Endodermal cell (in vitro differentiated cells): ENCODE measurements at regions not wholly inside any gene's neighbourhood (a gene's known extent, or its start where the extent isn't known, plus 50 kb on each side); places are given as distances from the start of the nearest gene placed in this dataset.

ENCODE experiments used
- DNase-seq: peaks from one replicate; pipeline ENCODE4 v3.0.0-alpha.2; 2017
- H3K27ac ChIP-seq: 2 replicates; pipeline ENCODE4 v1.5.1; 2013; ENCODE audit warnings: mild to moderate bottlenecking, low read depth, low read length, moderate library complexity
- H3K27me3 ChIP-seq: 2 replicates; pipeline ENCODE4 v1.6.1; 2013; ENCODE audit warnings: mild to moderate bottlenecking, low read length, moderate library complexity; ENCODE audit not compliant: insufficient read depth, control insufficient read depth, poor library complexity, severe bottlenecking
- H3K36me3 ChIP-seq: 2 replicates; pipeline ENCODE4 v1.7.0; 2013; ENCODE audit warnings: mild to moderate bottlenecking, low read length, moderate library complexity; ENCODE audit not compliant: control insufficient read depth, insufficient read depth
- H3K4me1 ChIP-seq: one replicate; pipeline ENCODE4 v1.7.0; 2013; ENCODE audit warnings: low read length; ENCODE audit not compliant: control insufficient read depth, insufficient read depth
- H3K4me3 ChIP-seq: 2 replicates; pipeline ENCODE4 v1.5.1; 2013; ENCODE audit warnings: mild to moderate bottlenecking, low read length, moderate library complexity
- H3K9ac ChIP-seq: 2 replicates; pipeline ENCODE4 v1.6.1; 2013; ENCODE audit warnings: mild to moderate bottlenecking, low read length, moderate library complexity; ENCODE audit not compliant: poor library complexity, severe bottlenecking; ENCODE audit errors: extremely low read depth
- H3K9me3 ChIP-seq: 2 replicates; pipeline ENCODE4 v1.6.1; 2013; ENCODE audit warnings: mild to moderate bottlenecking, low read length, moderate library complexity; ENCODE audit not compliant: control insufficient read depth
- H3K27ac Mint-ChIP-seq: 2 replicates; pipeline ENCODE4 v1.8.0; 2020; ENCODE audit warnings: mixed read lengths
- H3K27me3 Mint-ChIP-seq: 2 replicates; pipeline ENCODE4 v1.8.0; 2021; ENCODE audit warnings: mild to moderate bottlenecking, mixed read lengths; ENCODE audit not compliant: insufficient read depth
- H3K36me3 Mint-ChIP-seq: 2 replicates; pipeline ENCODE4 v1.8.0; 2020; ENCODE audit warnings: low read depth, mixed read lengths
- H3K4me1 Mint-ChIP-seq: 2 replicates; pipeline ENCODE4 v1.8.0; 2020; ENCODE audit warnings: mixed read lengths
- H3K4me3 Mint-ChIP-seq: 2 replicates; pipeline ENCODE4 v1.8.0; 2020; ENCODE audit warnings: mild to moderate bottlenecking, moderate library complexity, mixed read lengths
- H3K9me3 Mint-ChIP-seq: 2 replicates; pipeline ENCODE4 v1.8.0; 2020; ENCODE audit warnings: mild to moderate bottlenecking, mixed read lengths
- WGBS, 2 experiments: methylation state at CpG; one replicate each; pipeline versions ENCODE4 v1.1.5 to v1.1.7; 2013; ENCODE audit warnings: missing lambda C conversion rate in 2 of 2, mixed read lengths in 1 of 2; ENCODE audit not compliant: insufficient coverage in 1 of 2, insufficient read length in 1 of 2; 5-methylcytosine and 5-hydroxymethylcytosine counted together
- TF ChIP-seq, protein P1 (sequence below): fragments of 200-600 bp; sonication (generic); conservative IDR thresholded peaks from 2 replicates; pipeline ENCODE4 v1.5.0; 2021; ENCODE audit warnings: antibody characterized with exemption, mild to moderate bottlenecking

DNA sequence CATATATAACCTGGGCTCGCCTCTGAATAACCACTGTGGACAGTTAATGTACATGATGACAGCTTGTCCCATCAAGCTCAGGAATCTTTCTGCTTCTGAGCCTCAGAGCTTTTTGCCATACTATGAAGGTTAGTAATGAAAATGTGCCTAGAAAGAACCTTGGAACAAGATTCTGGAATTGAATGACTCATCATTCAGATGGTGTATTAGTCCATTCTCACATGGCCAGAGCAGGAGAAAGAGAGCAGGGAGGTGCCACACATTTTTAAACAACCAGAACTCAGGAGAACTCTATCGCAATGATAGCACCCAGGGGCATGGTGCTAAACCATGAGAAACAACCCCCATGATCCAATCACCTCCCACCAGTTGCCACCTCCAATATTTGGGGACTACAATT is 542.1 kb downstream of the PRR16 start:
- H3K9me3 Mint-ChIP-seq: no peaks in the 10 kb centered on the region
- Histone ChIP-seq H3K27me3 (no peaks in the 10 kb centered on the region), H3K4me3 (no peak overlapping the region), H3K27ac (no peak overlapping the region), H3K4me1 (no peaks in the 10 kb centered on the region), H3K9ac (no peak overlapping the region), H3K36me3 (no peaks in the 10 kb centered on the region), H3K9me3 (no peaks in the 10 kb centered on the region)
- no peaks in the 10 kb centered on the region for H3K27me3 Mint-ChIP-seq
- H3K36me3 Mint-ChIP-seq: no peaks in the 10 kb centered on the region
- no peak overlapping the region for H3K4me3 Mint-ChIP-seq
- TF ChIP-seq, protein P1, sequence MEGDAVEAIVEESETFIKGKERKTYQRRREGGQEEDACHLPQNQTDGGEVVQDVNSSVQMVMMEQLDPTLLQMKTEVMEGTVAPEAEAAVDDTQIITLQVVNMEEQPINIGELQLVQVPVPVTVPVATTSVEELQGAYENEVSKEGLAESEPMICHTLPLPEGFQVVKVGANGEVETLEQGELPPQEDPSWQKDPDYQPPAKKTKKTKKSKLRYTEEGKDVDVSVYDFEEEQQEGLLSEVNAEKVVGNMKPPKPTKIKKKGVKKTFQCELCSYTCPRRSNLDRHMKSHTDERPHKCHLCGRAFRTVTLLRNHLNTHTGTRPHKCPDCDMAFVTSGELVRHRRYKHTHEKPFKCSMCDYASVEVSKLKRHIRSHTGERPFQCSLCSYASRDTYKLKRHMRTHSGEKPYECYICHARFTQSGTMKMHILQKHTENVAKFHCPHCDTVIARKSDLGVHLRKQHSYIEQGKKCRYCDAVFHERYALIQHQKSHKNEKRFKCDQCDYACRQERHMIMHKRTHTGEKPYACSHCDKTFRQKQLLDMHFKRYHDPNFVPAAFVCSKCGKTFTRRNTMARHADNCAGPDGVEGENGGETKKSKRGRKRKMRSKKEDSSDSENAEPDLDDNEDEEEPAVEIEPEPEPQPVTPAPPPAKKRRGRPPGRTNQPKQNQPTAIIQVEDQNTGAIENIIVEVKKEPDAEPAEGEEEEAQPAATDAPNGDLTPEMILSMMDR: no peak
- no peak for DNase-seq
- 83% methylated on average over 2 of the region's 2 CpGs; no CpG with 5 or more reads in 1 of the 2 experiments for WGBS, 2 experiments
- H3K27ac Mint-ChIP-seq: no peak overlapping the region
- H3K4me1 Mint-ChIP-seq: peaks cover 9% of the 10 kb centered on the region

DNA sequence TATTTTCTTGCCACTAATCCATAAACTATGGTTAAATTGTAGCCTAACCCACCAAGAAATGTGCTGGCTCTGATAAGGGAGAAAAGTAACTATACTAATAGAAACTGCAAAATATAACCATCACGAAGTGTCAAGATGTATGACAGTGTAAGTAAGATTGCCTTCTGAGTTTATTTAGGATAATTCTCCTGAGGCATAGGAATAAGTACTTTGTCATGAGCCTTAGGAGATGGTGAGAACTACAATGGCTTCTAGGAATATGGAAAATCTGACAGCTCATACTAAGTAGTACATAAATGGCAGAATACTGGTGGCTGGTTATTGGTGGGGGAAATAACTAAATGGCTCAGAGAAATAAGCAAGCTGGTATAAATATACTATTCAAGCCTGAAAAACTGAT is 543.9 kb downstream of the PRR16 start:
- Mint-ChIP-seq H3K27me3 (no peaks in the 10 kb centered on the region), H3K9me3 (no peaks in the 10 kb centered on the region), H3K27ac (no peak overlapping the region), H3K4me1 (peaks cover 9% of the 10 kb centered on the region), H3K36me3 (no peaks in the 10 kb centered on the region), H3K4me3 (no peak overlapping the region)
- DNase-seq: no peak
- no peaks in the 10 kb centered on the region for H3K4me1 ChIP-seq
- no peaks in the 10 kb centered on the region for H3K27me3 ChIP-seq
- TF ChIP-seq, protein P1: no peak
- 100% methylated on average over 1 of the region's 1 CpG; no CpG with 5 or more reads in 1 of the 2 experiments for WGBS, 2 experiments
- H3K9me3 ChIP-seq: no peaks in the 10 kb centered on the region
- H3K36me3 ChIP-seq: no peaks in the 10 kb centered on the region
- no peak overlapping the region for H3K27ac ChIP-seq
- H3K4me3 ChIP-seq: no peak overlapping the region
- no peak overlapping the region for H3K9ac ChIP-seq

DNA sequence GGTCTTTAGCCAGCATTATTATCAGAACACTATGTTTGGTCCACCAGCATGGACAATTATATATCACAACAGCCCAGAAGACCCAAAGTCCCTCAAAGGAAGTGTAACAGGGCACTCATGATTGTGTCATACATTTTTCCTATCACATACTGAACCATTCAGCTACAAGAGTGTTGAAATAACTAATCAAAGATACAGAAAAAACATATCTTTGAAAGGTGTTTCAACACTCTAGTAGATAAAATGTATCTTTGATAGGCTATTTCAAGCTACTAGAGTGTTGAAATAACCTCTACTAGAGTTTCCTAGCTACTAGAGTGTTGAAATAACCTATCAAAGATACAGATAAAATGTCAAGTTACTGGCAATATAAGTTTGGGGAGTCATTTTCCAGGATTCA is 545.0 kb downstream of the PRR16 start:
- no peaks in the 10 kb centered on the region for H3K9me3 Mint-ChIP-seq
- DNase-seq: no peak
- TF ChIP-seq, protein P1: no peak
- H3K4me3 Mint-ChIP-seq: no peak overlapping the region
- no peak overlapping the region for H3K27ac ChIP-seq
- no peaks in the 10 kb centered on the region for H3K27me3 Mint-ChIP-seq
- H3K4me1 Mint-ChIP-seq: peaks cover 9% of the 10 kb centered on the region
- no peak overlapping the region for H3K4me3 ChIP-seq
- H3K27me3 ChIP-seq: no peaks in the 10 kb centered on the region
- no peak overlapping the region for H3K9ac ChIP-seq
- no peak overlapping the region for H3K27ac Mint-ChIP-seq
- no peaks in the 10 kb centered on the region for H3K36me3 ChIP-seq
- H3K4me1 ChIP-seq: no peaks in the 10 kb centered on the region
- H3K36me3 Mint-ChIP-seq: no peaks in the 10 kb centered on the region
- H3K9me3 ChIP-seq: no peaks in the 10 kb centered on the region
